Trophoblast cell (in vitro differentiated cells and primary cell): ENCODE measurements at regions not wholly inside any gene's neighbourhood (a gene's known extent, or its start where the extent isn't known, plus 50 kb on each side); places are given as distances from the start of the nearest gene placed in this dataset.
"Not testable (repeated sequence)": the region's sequence is repeated elsewhere in the genome, so short reads cannot be mapped to it uniquely, and the experiment has no call there.

Experiments
- DNase-seq, 2 donors: peaks; one replicate each; pipeline ENCODE4 v3.0.0-alpha.2; 2016
- H2AFZ ChIP-seq: 2 replicates; pipeline ENCODE4 v1.6.1; 2013; ENCODE audit warnings: low read length, moderate library complexity, mild to moderate bottlenecking; ENCODE audit not compliant: insufficient read depth, poor library complexity
- H2AK5ac ChIP-seq: 2 replicates; pipeline ENCODE4 v1.6.1; 2013; ENCODE audit warnings: mild to moderate bottlenecking, low read length
- H2BK120ac ChIP-seq: 2 replicates; pipeline ENCODE4 v1.6.1; 2013; ENCODE audit warnings: low read length, mild to moderate bottlenecking, moderate library complexity; ENCODE audit not compliant: insufficient read depth, poor library complexity
- H2BK12ac ChIP-seq: 2 replicates; pipeline ENCODE4 v1.6.1; 2013; ENCODE audit warnings: mild to moderate bottlenecking, low read length, moderate library complexity
- H2BK5ac ChIP-seq: 2 replicates; pipeline ENCODE4 v1.6.1; 2013; ENCODE audit warnings: low read length, low read depth, moderate library complexity, mild to moderate bottlenecking; ENCODE audit not compliant: poor library complexity
- H3K14ac ChIP-seq: 2 replicates; pipeline ENCODE4 v1.6.1; 2013; ENCODE audit warnings: mild to moderate bottlenecking, low read length
- H3K18ac ChIP-seq: 2 replicates; pipeline ENCODE4 v1.6.1; 2013; ENCODE audit warnings: mild to moderate bottlenecking, low read length
- H3K23ac ChIP-seq: 2 replicates; pipeline ENCODE4 v1.6.1; 2013; ENCODE audit warnings: low read length
- H3K27ac ChIP-seq: 2 replicates; pipeline ENCODE4 v1.5.1; 2013; ENCODE audit warnings: low read depth, mild to moderate bottlenecking, inconsistent platforms, low read length, moderate library complexity
- H3K27me3 ChIP-seq: 2 replicates; pipeline ENCODE4 v1.6.1; 2013; ENCODE audit warnings: inconsistent platforms, mild to moderate bottlenecking, low read length, moderate library complexity; ENCODE audit not compliant: insufficient read depth
- H3K36me3 ChIP-seq, 2 experiments: 1 replicate in 1 of 2; 2 replicates in 1 of 2; pipeline ENCODE4 v1.6.1; 2013; ENCODE audit warnings: low read length in 2 of 2, mild to moderate bottlenecking in 2 of 2, moderate library complexity in 1 of 2; ENCODE audit not compliant: insufficient read depth in 2 of 2, control insufficient read depth in 1 of 2
- H3K4ac ChIP-seq: 2 replicates; pipeline ENCODE4 v1.6.1; 2013; ENCODE audit warnings: low read depth, mild to moderate bottlenecking, low read length, moderate library complexity
- H3K4me1 ChIP-seq, 2 experiments: 1 replicate in 1 of 2; 2 replicates in 1 of 2; pipeline ENCODE4 v1.6.1; 2013; ENCODE audit warnings: low read length in 2 of 2, mild to moderate bottlenecking in 2 of 2, moderate library complexity in 1 of 2; ENCODE audit not compliant: insufficient read depth in 2 of 2, control insufficient read depth in 1 of 2
- H3K4me2 ChIP-seq: 2 replicates; pipeline ENCODE4 v1.6.1; 2013; ENCODE audit warnings: inconsistent platforms, mild to moderate bottlenecking, low read length, moderate library complexity
- H3K4me3 ChIP-seq: 2 replicates; pipeline ENCODE4 v1.5.1; 2013; ENCODE audit warnings: mild to moderate bottlenecking, low read depth, low read length, inconsistent platforms
- H3K79me1 ChIP-seq: one replicate; pipeline ENCODE4 v1.6.1; 2013; ENCODE audit warnings: low read length
- H3K79me2 ChIP-seq: 2 replicates; pipeline ENCODE4 v1.6.1; 2013; ENCODE audit warnings: low read length, mild to moderate bottlenecking; ENCODE audit not compliant: control insufficient read depth, insufficient read depth, poor library complexity
- H3K9ac ChIP-seq: 2 replicates; pipeline ENCODE4 v1.6.1; 2013; ENCODE audit warnings: mild to moderate bottlenecking, low read length
- H3K9me3 ChIP-seq: 2 replicates; pipeline ENCODE4 v1.6.1; 2013; ENCODE audit warnings: low read depth, mild to moderate bottlenecking, control low read depth, inconsistent platforms, low read length; ENCODE audit not compliant: insufficient read depth
- H4K12ac ChIP-seq: 2 replicates; pipeline ENCODE4 v1.6.1; 2013; ENCODE audit warnings: low read depth, mild to moderate bottlenecking, low read length, moderate library complexity
- H4K8ac ChIP-seq: 2 replicates; pipeline ENCODE4 v1.6.1; 2013; ENCODE audit warnings: low read depth, mild to moderate bottlenecking, low read length, moderate library complexity
- H4K91ac ChIP-seq: one replicate; pipeline ENCODE4 v1.6.1; 2013; ENCODE audit warnings: low read depth, mild to moderate bottlenecking, low read length, moderate library complexity
- WGBS: extraction: QIAGEN DNeasy Blood & Tissue Kit; methylation state at CpG from one replicate; pipeline ENCODE4 v1.1.7; 2013; ENCODE audit warnings: missing lambda C conversion rate; ENCODE audit not compliant: insufficient read length, insufficient coverage; ENCODE audit errors: extremely low coverage; 5-methylcytosine and 5-hydroxymethylcytosine counted together

DNA sequence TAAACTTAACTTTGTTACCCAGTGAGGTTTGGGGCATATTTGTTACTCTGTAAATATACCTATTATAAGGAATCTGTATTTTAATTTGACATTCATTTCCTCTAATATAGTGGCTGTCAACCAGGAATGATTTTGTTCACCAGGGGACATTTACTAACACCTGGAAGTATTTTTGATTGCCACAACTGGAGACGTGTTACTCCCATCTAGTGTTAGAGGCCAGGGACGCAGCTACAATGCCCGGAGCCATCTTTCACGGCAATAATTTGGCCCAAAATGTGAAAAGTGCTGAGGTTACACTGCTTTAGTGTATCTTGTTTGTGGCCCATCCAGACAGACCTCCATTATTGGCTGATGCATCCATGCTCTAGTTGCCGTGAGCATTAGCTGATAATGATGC is 881.3 kb upstream of the ATXN7L3B start:
- no CpG with 5 or more reads among the region's 5 CpGs for WGBS
- Histone ChIP-seq H4K91ac (no peak overlapping the region), H4K8ac (no peak overlapping the region), H3K9ac (no peak overlapping the region), H2AK5ac (no peak overlapping the region), H3K4me3 (no peak overlapping the region), H2BK12ac (no peak overlapping the region), H3K79me1 (no peaks in the 10 kb centered on the region), H2AFZ (no peak overlapping the region), H3K36me3 (no peaks in the 10 kb centered on the region), H3K23ac (no peak overlapping the region), H2BK5ac (no peak overlapping the region), H3K27me3 (no peaks in the 10 kb centered on the region), H3K18ac (no peak overlapping the region), H3K14ac (no peak overlapping the region), H3K79me2 (no peaks in the 10 kb centered on the region), H3K27ac (no peak overlapping the region), H2BK120ac (no peak overlapping the region), H3K9me3 (peaks cover 7% of the 10 kb centered on the region), H3K4me2 (no peak overlapping the region), H3K4me1 (no peaks in the 10 kb centered on the region), H3K4ac (no peak overlapping the region), H4K12ac (no peak overlapping the region)
- DNase-seq, result no peak

DNA sequence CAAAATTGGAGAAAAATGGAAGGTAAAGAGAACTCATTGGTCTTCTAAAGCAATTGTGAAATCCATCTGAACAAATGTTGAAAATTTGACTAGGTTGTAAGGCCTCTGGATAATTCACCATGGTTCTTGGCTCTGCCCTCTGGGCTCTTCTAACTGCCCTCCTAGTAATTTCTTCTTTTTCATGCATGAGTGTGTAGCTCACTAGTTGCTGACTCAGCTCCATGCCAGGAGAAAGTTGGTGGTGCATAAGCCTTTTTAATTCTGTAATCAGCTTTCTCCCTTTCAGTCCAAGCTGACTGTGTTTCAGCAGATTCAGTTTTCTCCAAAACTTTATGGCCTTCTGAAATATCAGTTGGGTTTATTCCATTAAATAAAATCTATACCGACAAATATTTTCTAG is 877.8 kb upstream of the ATXN7L3B start:
- Histone ChIP-seq H2AK5ac (no peak overlapping the region), H3K79me2 (no peaks in the 10 kb centered on the region), H3K9ac (no peak overlapping the region), H4K8ac (no peak overlapping the region), H4K91ac (no peak overlapping the region), H3K9me3 (no peaks in the 10 kb centered on the region), H2BK5ac (no peak overlapping the region), H2AFZ (no peak overlapping the region), H3K4ac (no peak overlapping the region), H3K18ac (no peak overlapping the region), H3K4me1 (no peaks in the 10 kb centered on the region), H3K4me2 (no peak overlapping the region), H2BK120ac (no peak overlapping the region), H4K12ac (no peak overlapping the region), H2BK12ac (no peak overlapping the region), H3K36me3 (no peaks in the 10 kb centered on the region), H3K27ac (no peak overlapping the region), H3K23ac (no peak overlapping the region), H3K14ac (no peak overlapping the region), H3K27me3 (no peaks in the 10 kb centered on the region), H3K79me1 (no peaks in the 10 kb centered on the region), H3K4me3 (no peak overlapping the region)
- WGBS, result no CpG with 5 or more reads among the region's 1 CpG
- no peak for DNase-seq

DNA sequence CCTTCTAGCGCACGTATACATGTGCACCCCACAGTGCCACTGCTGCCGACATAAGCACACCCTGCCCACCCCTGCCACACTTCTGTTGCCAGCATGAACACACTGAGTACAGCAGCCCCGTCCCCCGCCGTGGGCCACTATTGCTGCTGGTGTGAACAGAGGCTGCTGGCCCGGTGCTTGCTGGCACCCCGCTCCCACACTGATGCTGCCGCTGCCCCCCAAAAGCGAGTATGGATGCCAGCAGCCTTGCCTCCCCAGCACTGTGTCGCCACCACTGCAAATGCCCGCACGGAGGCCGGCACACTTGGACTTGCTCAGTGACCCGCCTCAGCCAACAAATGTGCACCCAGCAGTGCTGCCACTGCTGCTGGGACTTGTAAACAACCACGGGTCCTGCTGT is 872.4 kb upstream of the ATXN7L3B start:
- Histone ChIP-seq H3K4ac (no peak overlapping the region), H3K27me3 (no peaks in the 10 kb centered on the region), H2BK120ac (no peak overlapping the region), H2BK5ac (no peak overlapping the region), H3K18ac (no peak overlapping the region), H3K23ac (no peak overlapping the region), H3K4me2 (no peak overlapping the region), H3K14ac (no peak overlapping the region), H4K8ac (no peak overlapping the region), H4K12ac (no peak overlapping the region), H3K9me3 (no peaks in the 10 kb centered on the region), H3K79me1 (no peaks in the 10 kb centered on the region), H3K4me3 (no peak overlapping the region), H2AFZ (no peak overlapping the region), H3K9ac (no peak overlapping the region), H2AK5ac (no peak overlapping the region), H3K27ac (no peak overlapping the region), H3K4me1 (no peaks in the 10 kb centered on the region), H2BK12ac (no peak overlapping the region), H4K91ac (no peak overlapping the region), H3K36me3 (no peaks in the 10 kb centered on the region), H3K79me2 (no peaks in the 10 kb centered on the region)
- WGBS, result no CpG with 5 or more reads among the region's 16 CpGs
- no peak for DNase-seq

DNA sequence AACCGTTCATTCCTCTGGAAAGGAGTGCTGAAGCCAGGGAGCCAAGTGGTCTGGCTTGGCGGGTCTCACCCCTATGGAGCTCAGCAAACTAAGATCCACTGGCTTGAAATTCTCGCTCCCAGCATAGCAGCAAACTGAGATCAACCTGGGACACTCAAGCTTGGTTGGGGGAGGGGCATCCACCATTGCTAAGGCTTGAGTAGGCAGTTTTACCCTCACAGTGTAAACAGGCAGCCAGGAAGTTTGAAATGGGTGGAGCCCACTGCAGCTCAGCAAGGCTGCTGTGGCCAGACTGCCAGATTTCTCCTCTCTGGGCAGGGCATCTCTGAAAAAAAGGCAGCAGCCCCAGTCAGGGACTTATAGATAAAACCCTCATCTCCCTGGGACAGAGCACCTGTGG is 866.1 kb upstream of the ATXN7L3B start:
- Histone ChIP-seq H2BK5ac (peak overlapping the region; percentile 27), H4K91ac (peak overlapping the region; percentile 6), H2AFZ (peak overlapping the region; percentile 41)
- not testable (repeated sequence) for H2BK120ac ChIP-seq, H3K4me1 ChIP-seq, H3K14ac ChIP-seq, H4K8ac ChIP-seq, H3K4ac ChIP-seq, H3K9ac ChIP-seq, H3K9me3 ChIP-seq, H3K27ac ChIP-seq, H2AK5ac ChIP-seq, H4K12ac ChIP-seq, H3K79me2 ChIP-seq, H3K18ac ChIP-seq, H3K4me3 ChIP-seq, H3K23ac ChIP-seq, DNase-seq, H3K36me3 ChIP-seq, H3K4me2 ChIP-seq, H3K79me1 ChIP-seq, H2BK12ac ChIP-seq, H3K27me3 ChIP-seq
- WGBS, result no CpG with 5 or more reads among the region's 3 CpGs
